ENCODE measurements at regions not wholly inside any gene's neighbourhood (a gene's known extent, or its start where the extent isn't known, plus 50 kb on each side); places are given as distances from the start of the nearest gene placed in this dataset.

DNA sequence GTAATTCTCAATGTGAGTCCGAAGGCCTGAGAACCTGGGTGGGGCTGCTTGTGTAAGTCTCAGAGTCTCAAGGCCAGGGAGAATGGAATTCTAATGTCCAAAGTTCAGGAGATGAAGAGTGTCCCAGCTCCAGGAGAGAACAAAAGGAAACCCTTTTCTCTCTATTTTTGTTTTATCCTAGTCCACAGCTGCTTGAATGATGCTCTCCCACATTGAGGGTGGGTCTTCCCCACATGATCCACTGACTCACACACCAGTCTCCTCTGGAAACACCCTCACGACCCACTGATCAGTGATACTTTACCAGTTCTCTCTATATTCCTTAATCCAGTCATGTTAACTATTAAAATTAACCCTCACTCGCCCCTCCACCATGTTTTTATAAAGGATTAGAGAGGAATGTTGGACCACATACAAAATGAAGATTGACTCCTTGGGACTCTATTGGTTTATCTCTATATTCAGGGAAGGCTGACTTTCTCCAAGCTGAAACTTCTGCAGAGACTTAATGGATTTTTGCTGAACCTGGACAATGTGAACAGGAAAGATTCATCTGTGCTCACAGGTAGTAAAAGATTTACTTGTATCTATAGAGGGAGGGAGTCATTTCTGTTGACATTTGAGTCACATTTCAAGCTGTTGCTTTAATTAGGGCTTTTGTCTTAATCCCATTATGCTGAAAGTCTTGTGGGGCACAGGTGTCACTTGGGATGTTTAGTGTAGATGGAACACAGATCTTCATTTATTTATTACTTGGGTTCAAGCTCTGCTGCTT, 1061.0 kb upstream of the TMEM132C start:
- TF ChIP-seq, protein P1, sequence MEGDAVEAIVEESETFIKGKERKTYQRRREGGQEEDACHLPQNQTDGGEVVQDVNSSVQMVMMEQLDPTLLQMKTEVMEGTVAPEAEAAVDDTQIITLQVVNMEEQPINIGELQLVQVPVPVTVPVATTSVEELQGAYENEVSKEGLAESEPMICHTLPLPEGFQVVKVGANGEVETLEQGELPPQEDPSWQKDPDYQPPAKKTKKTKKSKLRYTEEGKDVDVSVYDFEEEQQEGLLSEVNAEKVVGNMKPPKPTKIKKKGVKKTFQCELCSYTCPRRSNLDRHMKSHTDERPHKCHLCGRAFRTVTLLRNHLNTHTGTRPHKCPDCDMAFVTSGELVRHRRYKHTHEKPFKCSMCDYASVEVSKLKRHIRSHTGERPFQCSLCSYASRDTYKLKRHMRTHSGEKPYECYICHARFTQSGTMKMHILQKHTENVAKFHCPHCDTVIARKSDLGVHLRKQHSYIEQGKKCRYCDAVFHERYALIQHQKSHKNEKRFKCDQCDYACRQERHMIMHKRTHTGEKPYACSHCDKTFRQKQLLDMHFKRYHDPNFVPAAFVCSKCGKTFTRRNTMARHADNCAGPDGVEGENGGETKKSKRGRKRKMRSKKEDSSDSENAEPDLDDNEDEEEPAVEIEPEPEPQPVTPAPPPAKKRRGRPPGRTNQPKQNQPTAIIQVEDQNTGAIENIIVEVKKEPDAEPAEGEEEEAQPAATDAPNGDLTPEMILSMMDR (IDR thresholded peaks at IDR 0.05) = no peak
- no peak for TF ChIP-seq POLR2A (IDR thresholded peaks at IDR 0.05)
